OCI-LY1 (cell line): ENCODE measurements at regions not wholly inside any gene's neighbourhood (a gene's known extent, or its start where the extent isn't known, plus 50 kb on each side); places are given as distances from the start of the nearest gene placed in this dataset.

Source experiments
- H2AFZ ChIP-seq: fragments of 200-600 bp; sonication (generic), shearing (Covaris generic); 2 replicates; pipeline ENCODE4 v1.6.0; 2014; ENCODE audit warnings: antibody characterized with exemption, mild to moderate bottlenecking, low read length
- H3F3A ChIP-seq: fragments of 200-600 bp; sonication (generic), shearing (Covaris generic); 2 replicates; pipeline ENCODE4 v1.6.0; 2014; ENCODE audit warnings: mild to moderate bottlenecking, antibody characterized with exemption, low read length, moderate library complexity; ENCODE audit not compliant: insufficient read depth
- H3K27ac ChIP-seq: fragments of 200-600 bp; sonication (generic); 2 replicates; pipeline ENCODE4 v1.5.1; 2014; ENCODE audit warnings: low read length, mixed run types, mild to moderate bottlenecking, low read depth; ENCODE audit not compliant: poor library complexity, severe bottlenecking
- H3K27me3 ChIP-seq: fragments of 200-600 bp; sonication (generic); 2 replicates; pipeline ENCODE4 v1.6.0; 2014; ENCODE audit warnings: antibody characterized with exemption, mild to moderate bottlenecking, low read length, moderate library complexity; ENCODE audit not compliant: insufficient read depth
- H3K36me3 ChIP-seq: fragments of 200-600 bp; sonication (generic); 2 replicates; pipeline ENCODE4 v1.6.1; 2014; ENCODE audit warnings: mild to moderate bottlenecking, antibody characterized with exemption, low read length, moderate library complexity, mixed read lengths; ENCODE audit not compliant: insufficient read depth
- H3K4me1 ChIP-seq: fragments of 200-600 bp; sonication (generic); 2 replicates; pipeline ENCODE4 v1.5.1; 2014; ENCODE audit warnings: mild to moderate bottlenecking, low read length, moderate library complexity; ENCODE audit not compliant: insufficient read depth, severe bottlenecking
- H3K4me2 ChIP-seq: fragments of 200-600 bp; sonication (generic), shearing (Covaris generic); 2 replicates; pipeline ENCODE4 v1.6.1; 2014; ENCODE audit warnings: low read length
- H3K4me3 ChIP-seq: fragments of 200-600 bp; sonication (generic); 2 replicates; pipeline ENCODE4 v1.5.1; 2014; ENCODE audit warnings: low read length, low read depth, mild to moderate bottlenecking, mixed read lengths; ENCODE audit not compliant: poor library complexity, severe bottlenecking
- H3K79me2 ChIP-seq: fragments of 200-600 bp; shearing (Covaris generic); 2 replicates; pipeline ENCODE4 v1.6.1; 2016; ENCODE audit warnings: mixed run types, low read length, mixed read lengths; ENCODE audit not compliant: insufficient read depth
- H3K9ac ChIP-seq: fragments of 200-600 bp; sonication (generic), shearing (Covaris generic); 2 replicates; pipeline ENCODE4 v1.6.1; 2014; ENCODE audit warnings: mild to moderate bottlenecking, low read length, mixed read lengths
- H3K9me2 ChIP-seq: fragments of 200-600 bp; sonication (generic), shearing (Covaris generic); 2 replicates; pipeline ENCODE4 v1.6.1; 2014; ENCODE audit warnings: low read depth, mild to moderate bottlenecking, low read length, mixed read lengths
- H3K9me3 ChIP-seq: fragments of 200-600 bp; shearing (Covaris generic); 2 replicates; pipeline ENCODE4 v1.6.1; 2014; ENCODE audit warnings: low read length, mixed read lengths
- H4K20me1 ChIP-seq: fragments of 200-600 bp; sonication (generic), shearing (Covaris generic); 2 replicates; pipeline ENCODE4 v1.6.0; 2016; ENCODE audit warnings: mild to moderate bottlenecking, low read length; ENCODE audit not compliant: insufficient read depth
- EZH2 ChIP-seq: fragments of 200-600 bp; sonication (generic), shearing (Covaris generic); IDR thresholded peaks from 2 replicates; pipeline ENCODE4 v1.8.0; 2017; ENCODE audit warnings: borderline replicate concordance, mixed run types, mild to moderate bottlenecking, antibody characterized with exemption, low read length, moderate library complexity, mixed read lengths
- TF ChIP-seq, protein P1 (sequence below): fragments of 200-600 bp; sonication (generic), shearing (Covaris generic); IDR thresholded peaks from 2 replicates; pipeline ENCODE4 v1.5.1; 2017; ENCODE audit warnings: mild to moderate bottlenecking, antibody characterized with exemption, low read length, moderate library complexity, mixed read lengths

GRCh38 chr2:129375632-129376425 is 603.6 kb upstream of the RAB6C start:
- Histone ChIP-seq H3K27me3 (no peaks in the 10 kb centered on the region), H3K9ac (no peak overlapping the region), H3K27ac (no peak overlapping the region), H4K20me1 (no peaks in the 10 kb centered on the region), H3K4me2 (no peak overlapping the region), H3K9me3 (no peaks in the 10 kb centered on the region), H3K4me1 (no peaks in the 10 kb centered on the region), H3K36me3 (no peaks in the 10 kb centered on the region), H3F3A (no peaks in the 10 kb centered on the region), H3K4me3 (no peak overlapping the region), H2AFZ (no peak overlapping the region), H3K9me2 (no peaks in the 10 kb centered on the region), H3K79me2 (no peaks in the 10 kb centered on the region)
- TF ChIP-seq, protein P1, sequence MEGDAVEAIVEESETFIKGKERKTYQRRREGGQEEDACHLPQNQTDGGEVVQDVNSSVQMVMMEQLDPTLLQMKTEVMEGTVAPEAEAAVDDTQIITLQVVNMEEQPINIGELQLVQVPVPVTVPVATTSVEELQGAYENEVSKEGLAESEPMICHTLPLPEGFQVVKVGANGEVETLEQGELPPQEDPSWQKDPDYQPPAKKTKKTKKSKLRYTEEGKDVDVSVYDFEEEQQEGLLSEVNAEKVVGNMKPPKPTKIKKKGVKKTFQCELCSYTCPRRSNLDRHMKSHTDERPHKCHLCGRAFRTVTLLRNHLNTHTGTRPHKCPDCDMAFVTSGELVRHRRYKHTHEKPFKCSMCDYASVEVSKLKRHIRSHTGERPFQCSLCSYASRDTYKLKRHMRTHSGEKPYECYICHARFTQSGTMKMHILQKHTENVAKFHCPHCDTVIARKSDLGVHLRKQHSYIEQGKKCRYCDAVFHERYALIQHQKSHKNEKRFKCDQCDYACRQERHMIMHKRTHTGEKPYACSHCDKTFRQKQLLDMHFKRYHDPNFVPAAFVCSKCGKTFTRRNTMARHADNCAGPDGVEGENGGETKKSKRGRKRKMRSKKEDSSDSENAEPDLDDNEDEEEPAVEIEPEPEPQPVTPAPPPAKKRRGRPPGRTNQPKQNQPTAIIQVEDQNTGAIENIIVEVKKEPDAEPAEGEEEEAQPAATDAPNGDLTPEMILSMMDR: no peak
- TF ChIP-seq EZH2: no peak

DNA sequence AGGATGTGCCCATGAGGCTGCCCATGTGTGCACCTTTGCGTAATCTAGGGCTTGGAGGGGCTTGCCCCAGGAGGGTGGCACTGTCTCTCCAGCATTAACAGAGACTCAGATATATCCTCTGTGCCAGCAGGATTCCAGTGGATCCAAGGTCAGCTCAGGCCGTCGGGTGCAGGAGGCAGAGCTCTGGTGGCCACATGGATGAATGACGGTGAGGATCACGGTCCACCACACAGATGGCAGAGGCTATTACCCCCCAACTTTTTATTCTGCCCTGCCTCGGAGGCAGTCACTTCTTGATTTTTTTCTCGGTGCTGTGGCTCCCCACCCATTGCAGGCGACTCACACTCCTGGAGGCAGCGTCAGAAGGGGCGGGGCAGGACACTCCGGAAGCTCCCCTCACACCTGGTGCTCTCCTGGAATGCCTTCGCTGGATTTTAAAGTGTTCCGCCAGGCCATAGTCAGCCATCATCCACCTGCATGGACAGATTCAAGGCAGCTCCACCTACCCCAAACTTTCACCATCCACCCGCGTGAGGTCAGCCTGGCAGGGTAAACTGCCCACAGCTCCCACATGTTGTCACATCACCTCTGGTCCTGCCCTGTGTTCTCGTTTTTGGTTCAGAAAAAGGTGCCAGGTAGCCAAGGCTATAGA is 602.9 kb upstream of the RAB6C start:
- Histone ChIP-seq H2AFZ (no peak overlapping the region), H3K4me3 (no peak overlapping the region), H3K4me1 (no peaks in the 10 kb centered on the region), H3K9ac (no peak overlapping the region), H3K79me2 (no peaks in the 10 kb centered on the region), H3K27me3 (no peaks in the 10 kb centered on the region), H3K4me2 (no peak overlapping the region), H3K27ac (no peak overlapping the region), H3K9me3 (no peaks in the 10 kb centered on the region), H4K20me1 (no peaks in the 10 kb centered on the region), H3K9me2 (no peaks in the 10 kb centered on the region), H3K36me3 (no peaks in the 10 kb centered on the region), H3F3A (no peaks in the 10 kb centered on the region)
- no peak for TF ChIP-seq EZH2
- TF ChIP-seq, protein P1: no peak

DNA sequence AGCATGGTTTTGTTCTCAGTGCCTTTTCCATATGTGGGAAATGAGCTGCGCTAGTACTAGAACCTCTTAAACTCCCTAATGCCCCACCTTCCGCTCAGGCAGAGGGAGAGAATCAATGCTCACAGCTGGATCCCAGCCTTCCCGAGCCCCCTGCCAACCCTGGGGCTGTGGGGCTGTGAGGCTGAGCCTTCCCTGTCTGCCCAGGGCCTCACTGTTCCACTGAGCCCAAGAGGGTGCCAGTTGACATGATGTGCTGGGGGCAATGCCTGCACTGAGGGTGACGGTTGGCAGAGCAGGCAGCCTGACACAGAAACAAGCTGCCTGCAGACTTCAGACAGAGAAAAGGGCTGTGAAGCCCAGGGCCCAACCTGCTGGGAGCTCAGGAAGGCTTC is 602.4 kb upstream of the RAB6C start:
- H2AFZ ChIP-seq: no peak overlapping the region
- no peaks in the 10 kb centered on the region for H4K20me1 ChIP-seq
- TF ChIP-seq, protein P1: no peak
- TF ChIP-seq EZH2: no peak
- H3K27ac ChIP-seq: no peak overlapping the region
- H3K9ac ChIP-seq: no peak overlapping the region
- H3K79me2 ChIP-seq: no peaks in the 10 kb centered on the region
- no peaks in the 10 kb centered on the region for H3F3A ChIP-seq
- H3K4me1 ChIP-seq: no peaks in the 10 kb centered on the region
- H3K4me3 ChIP-seq: no peak overlapping the region
- H3K27me3 ChIP-seq: no peaks in the 10 kb centered on the region
- H3K9me2 ChIP-seq: no peaks in the 10 kb centered on the region
- H3K4me2 ChIP-seq: no peak overlapping the region
- no peaks in the 10 kb centered on the region for H3K9me3 ChIP-seq
- H3K36me3 ChIP-seq: no peaks in the 10 kb centered on the region
